Central memory CD8-positive, alpha-beta T cell (primary cell): ENCODE measurements at regions not wholly inside any gene's neighbourhood (a gene's known extent, or its start where the extent isn't known, plus 50 kb on each side); places are given as distances from the start of the nearest gene placed in this dataset.
"Not testable (repeated sequence)": the region's sequence is repeated elsewhere in the genome, so short reads cannot be mapped to it uniquely, and the experiment has no call there.

Source experiments
- ATAC-seq: fragments of 150-1000 bp; cut with Tn5 transposase; replicated peaks from 2 replicates; pipeline ENCODE4 v1.10.0; 2022; ENCODE audit warnings: mild to moderate bottlenecking, moderate FRiP score, moderate number of reproducible peaks; ENCODE audit not compliant: poor library complexity, severe bottlenecking; ENCODE audit errors: extremely low read depth
- DNase-seq, 2 donors: peaks; one replicate each; pipeline ENCODE4 v3.0.0; 2021; ENCODE audit warnings: low spot score in 2 of 2
- H3K27ac Mint-ChIP-seq: one replicate; pipeline ENCODE4 v1.8.0; 2022; ENCODE audit warnings: low read depth, mild to moderate bottlenecking, moderate library complexity, mixed read lengths
- H3K27me3 Mint-ChIP-seq: one replicate; pipeline ENCODE4 v1.8.0; 2022; ENCODE audit warnings: mixed read lengths
- H3K36me3 Mint-ChIP-seq: one replicate; pipeline ENCODE4 v1.8.0; 2022; ENCODE audit warnings: mild to moderate bottlenecking, moderate library complexity, mixed read lengths; ENCODE audit not compliant: insufficient read depth
- H3K4me1 Mint-ChIP-seq: one replicate; pipeline ENCODE4 v1.8.0; 2022; ENCODE audit warnings: mixed read lengths
- H3K4me3 Mint-ChIP-seq: one replicate; pipeline ENCODE4 v1.8.0; 2022; ENCODE audit warnings: mild to moderate bottlenecking, moderate library complexity, mixed read lengths
- H3K9me3 Mint-ChIP-seq: one replicate; pipeline ENCODE4 v1.8.0; 2022; ENCODE audit warnings: mixed read lengths

DNA sequence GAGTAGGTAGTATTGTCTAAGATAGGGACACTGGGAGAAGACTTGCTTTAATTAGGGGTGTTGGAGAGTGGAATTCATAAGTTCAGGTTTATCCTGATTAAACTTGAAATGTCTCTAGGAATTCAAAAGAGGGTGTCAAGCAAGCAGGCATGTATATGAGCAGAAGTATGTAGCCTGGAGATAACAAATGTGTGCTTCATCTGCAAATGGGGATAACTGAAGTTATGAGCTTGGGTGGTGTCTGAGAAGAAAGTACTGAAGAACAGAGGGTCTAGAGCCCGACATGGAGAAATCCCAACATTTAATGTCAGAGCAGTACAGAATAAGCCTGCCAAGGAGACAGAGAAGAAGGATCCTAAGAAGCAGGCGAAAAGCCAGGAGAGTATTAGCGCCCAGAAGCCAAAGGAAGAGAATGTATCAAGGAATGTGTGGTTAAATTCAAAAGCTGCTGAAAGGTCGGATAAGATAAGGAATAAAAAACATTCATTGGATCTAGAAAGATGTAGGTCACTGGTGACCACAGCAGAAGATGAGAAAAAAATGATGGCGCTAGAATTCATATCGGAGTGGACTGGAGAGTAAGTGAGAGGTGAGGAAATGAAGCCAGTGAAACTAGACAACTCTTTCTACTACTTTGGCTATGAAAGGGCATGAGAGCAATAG is 401.5 kb upstream of the PIK3R1 start:
- no peak overlapping the region for H3K4me3 Mint-ChIP-seq
- peaks cover 3% of the 10 kb centered on the region for H3K9me3 Mint-ChIP-seq
- DNase-seq (no peak), ATAC-seq (no peak)
- peaks cover 23% of the 10 kb centered on the region for H3K27me3 Mint-ChIP-seq
- H3K36me3 Mint-ChIP-seq: no peaks in the 10 kb centered on the region
- H3K27ac Mint-ChIP-seq: no peak overlapping the region
- H3K4me1 Mint-ChIP-seq: peaks cover 12% of the 10 kb centered on the region

DNA sequence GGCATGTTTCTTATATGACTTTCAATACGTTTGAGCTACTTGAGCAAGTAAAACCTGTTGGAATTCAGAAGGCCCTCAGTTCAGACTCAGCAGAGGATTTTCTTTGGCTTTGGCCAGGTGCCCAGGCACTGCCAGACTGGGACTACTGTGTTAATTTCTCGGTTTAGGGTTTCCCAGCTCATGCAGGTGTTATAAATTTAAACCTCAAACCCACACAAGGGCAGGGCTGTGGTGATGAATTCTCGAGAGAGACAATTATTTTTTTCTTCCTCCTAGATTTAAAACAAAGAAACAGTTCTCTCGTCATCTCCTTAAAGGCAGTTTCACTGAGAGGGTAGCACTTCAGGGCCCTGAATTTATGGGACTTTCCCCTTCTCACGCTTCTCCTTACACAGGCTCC is 406.0 kb upstream of the PIK3R1 start:
- ATAC-seq: peak; percentile 54
- Mint-ChIP-seq H3K9me3 (no peaks in the 10 kb centered on the region), H3K4me3 (no peak overlapping the region), H3K4me1 (peaks cover 23% of the 10 kb centered on the region), H3K36me3 (no peaks in the 10 kb centered on the region), H3K27ac (peak overlapping the region; percentile 36), H3K27me3 (peaks cover 23% of the 10 kb centered on the region)
- no peak for DNase-seq

GRCh38 chr5:67808340-67808739 is 407.2 kb upstream of the PIK3R1 start:
- Mint-ChIP-seq H3K27ac (no peak overlapping the region), H3K27me3 (peaks cover 15% of the 10 kb centered on the region), H3K4me1 (peaks cover 23% of the 10 kb centered on the region), H3K36me3 (no peaks in the 10 kb centered on the region), H3K9me3 (no peaks in the 10 kb centered on the region), H3K4me3 (no peak overlapping the region)
- DNase-seq: no peak
- no peak for ATAC-seq

GRCh38 chr5:67807439-67807888 is 408.1 kb upstream of the PIK3R1 start:
- H3K4me3 Mint-ChIP-seq: no peak overlapping the region
- peaks cover 8% of the 10 kb centered on the region for H3K27me3 Mint-ChIP-seq
- DNase-seq (no peak), ATAC-seq (no peak)
- no peaks in the 10 kb centered on the region for H3K36me3 Mint-ChIP-seq
- H3K9me3 Mint-ChIP-seq: no peaks in the 10 kb centered on the region
- peaks cover 28% of the 10 kb centered on the region for H3K4me1 Mint-ChIP-seq
- no peak overlapping the region for H3K27ac Mint-ChIP-seq

DNA sequence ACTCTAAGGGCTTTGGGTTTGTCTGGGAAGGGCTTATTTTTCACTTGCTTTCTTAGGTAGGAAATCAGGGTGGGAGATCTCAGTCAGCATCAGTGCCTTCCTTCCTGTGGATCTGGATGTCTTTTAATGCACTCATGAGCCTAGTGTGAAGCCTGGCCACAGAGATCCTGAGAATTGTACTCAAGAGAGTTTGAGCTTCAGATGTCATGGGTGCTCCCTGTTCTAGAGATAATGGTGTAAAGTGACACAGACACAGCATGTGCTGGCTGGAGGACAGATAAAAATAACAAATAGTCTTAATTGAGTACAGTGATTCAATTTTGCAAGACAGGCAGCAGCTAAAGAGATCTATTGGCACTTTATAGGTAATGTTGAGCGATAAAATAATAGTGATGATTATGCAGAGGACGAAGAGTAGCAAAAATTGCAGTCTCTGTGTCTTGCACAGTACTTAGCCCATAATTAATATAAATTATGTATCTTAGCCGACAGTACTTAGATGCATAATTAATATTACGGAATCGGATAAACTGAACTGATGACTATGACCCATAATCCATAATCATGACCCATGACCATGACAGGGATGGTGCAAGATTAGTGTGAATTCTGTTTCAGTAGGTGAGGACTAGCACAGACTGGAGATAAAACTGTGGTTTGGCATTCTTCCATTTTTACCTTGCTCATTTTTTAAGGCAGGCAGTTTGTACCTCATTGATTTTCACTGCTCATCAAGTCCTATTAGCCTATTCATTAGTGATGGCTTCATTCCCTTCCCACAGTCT is 408.7 kb upstream of the PIK3R1 start:
- peaks cover 28% of the 10 kb centered on the region for H3K4me1 Mint-ChIP-seq
- H3K4me3 Mint-ChIP-seq: no peak overlapping the region

DNA sequence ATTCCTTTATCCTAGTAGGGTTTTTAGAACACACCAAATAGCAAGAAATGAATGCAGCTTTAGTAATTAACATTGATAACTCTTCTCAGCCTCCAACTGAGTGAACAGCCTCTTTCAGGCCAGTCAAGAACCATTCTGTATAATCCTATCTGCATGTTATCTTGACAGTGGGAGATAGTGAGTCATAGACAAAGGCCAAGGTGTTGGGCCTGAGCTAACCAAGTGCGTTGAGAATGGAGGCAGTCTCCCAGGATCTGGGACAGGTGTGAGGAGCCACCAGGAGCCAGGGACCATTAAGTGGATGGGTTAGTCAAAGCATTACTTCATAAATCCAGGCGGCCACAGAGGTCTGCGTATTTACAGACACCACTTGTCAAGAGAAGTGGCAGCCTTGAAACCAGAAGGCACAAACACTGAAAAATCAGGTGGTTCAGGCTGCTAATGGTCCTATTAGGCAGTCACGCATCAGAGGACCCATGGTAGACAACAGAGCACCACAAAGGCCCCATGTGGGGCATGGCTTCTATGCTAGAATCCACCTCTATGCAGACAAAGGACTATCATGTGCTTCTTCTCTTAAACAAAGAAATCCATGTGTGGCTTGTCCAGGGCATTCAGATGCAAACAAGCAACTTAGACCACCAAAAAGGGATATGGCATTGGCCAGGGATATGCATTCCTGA is 409.7 kb upstream of the PIK3R1 start:
- Mint-ChIP-seq H3K4me1 (peaks cover 28% of the 10 kb centered on the region), H3K9me3 (no peaks in the 10 kb centered on the region), H3K27me3 (no peaks in the 10 kb centered on the region), H3K4me3 (no peak overlapping the region), H3K36me3 (no peaks in the 10 kb centered on the region), H3K27ac (no peak overlapping the region)
- DNase-seq (no peak), ATAC-seq (no peak)

More for the DNA sequence above, 408.7 kb upstream of the PIK3R1 start:
- no peaks in the 10 kb centered on the region for H3K9me3 Mint-ChIP-seq
- H3K36me3 Mint-ChIP-seq: no peaks in the 10 kb centered on the region
- peaks cover 2% of the 10 kb centered on the region for H3K27me3 Mint-ChIP-seq
- ATAC-seq (no peak), DNase-seq (no peak)
- H3K27ac Mint-ChIP-seq: no peak overlapping the region

- H3K36me3 Mint-ChIP-seq: no peaks in the 10 kb centered on the region
- ATAC-seq (no peak), DNase-seq (no peak)
- H3K4me1 Mint-ChIP-seq: peaks cover 12% of the 10 kb centered on the region
- H3K9me3 Mint-ChIP-seq: no peaks in the 10 kb centered on the region
- H3K27me3 Mint-ChIP-seq: no peaks in the 10 kb centered on the region
- H3K27ac Mint-ChIP-seq: no peak overlapping the region
- no peak overlapping the region for H3K4me3 Mint-ChIP-seq
Observed at GRCh38 chr5:67802766-67803165, 412.8 kb upstream of the PIK3R1 start.

GRCh38 chr5:67799732-67800234 is 415.8 kb upstream of the PIK3R1 start:
- Mint-ChIP-seq H3K36me3 (no peaks in the 10 kb centered on the region), H3K9me3 (no peaks in the 10 kb centered on the region), H3K27ac (no peak overlapping the region), H3K4me3 (no peak overlapping the region), H3K27me3 (no peaks in the 10 kb centered on the region), H3K4me1 (peaks cover 5% of the 10 kb centered on the region)
- no peak for DNase-seq
- ATAC-seq: no peak

- ATAC-seq, DNase-seq, H3K4me1 Mint-ChIP-seq, H3K27ac Mint-ChIP-seq, H3K27me3 Mint-ChIP-seq, H3K36me3 Mint-ChIP-seq, H3K4me3 Mint-ChIP-seq, H3K9me3 Mint-ChIP-seq: not testable (repeated sequence)
Observed at GRCh38 chr5:67798470-67798869, 417.1 kb upstream of the PIK3R1 start.

- no peaks in the 10 kb centered on the region for H3K9me3 Mint-ChIP-seq
- ATAC-seq: no peak
- H3K36me3 Mint-ChIP-seq: no peaks in the 10 kb centered on the region
- DNase-seq: no peak
- H3K4me3 Mint-ChIP-seq: no peak overlapping the region
- no peaks in the 10 kb centered on the region for H3K4me1 Mint-ChIP-seq
- H3K27ac Mint-ChIP-seq: no peak overlapping the region
- no peaks in the 10 kb centered on the region for H3K27me3 Mint-ChIP-seq
Observed at GRCh38 chr5:67795781-67796477, 419.6 kb upstream of the PIK3R1 start.

DNA sequence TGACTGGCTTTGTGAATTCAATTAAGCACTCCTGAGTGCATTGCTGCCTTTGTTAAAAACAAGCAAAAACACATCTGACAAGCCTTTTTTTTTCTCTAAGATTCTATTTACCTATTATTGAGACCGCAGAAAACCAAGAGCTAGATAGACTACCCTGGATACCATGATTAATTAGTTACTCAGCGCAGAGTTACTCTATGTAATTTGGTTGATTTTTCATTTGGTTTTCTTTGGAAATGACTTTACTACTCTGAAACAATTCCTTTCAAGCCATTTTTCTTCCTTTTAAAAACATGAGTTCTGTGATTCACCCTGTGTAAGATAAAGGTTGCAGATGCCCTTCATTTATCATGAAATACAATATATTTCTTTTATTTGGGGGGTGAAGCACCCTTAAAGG is 421.6 kb upstream of the PIK3R1 start:
- ATAC-seq: no peak
- H3K9me3 Mint-ChIP-seq: no peaks in the 10 kb centered on the region

GRCh38 chr5:67793418-67793817 is 422.1 kb upstream of the PIK3R1 start:
- Mint-ChIP-seq H3K27ac (no peak overlapping the region), H3K4me3 (no peak overlapping the region), H3K9me3 (no peaks in the 10 kb centered on the region), H3K36me3 (no peaks in the 10 kb centered on the region), H3K4me1 (no peaks in the 10 kb centered on the region), H3K27me3 (no peaks in the 10 kb centered on the region)
- DNase-seq (no peak), ATAC-seq (no peak)

More for the DNA sequence above, 421.6 kb upstream of the PIK3R1 start:
- no peak overlapping the region for H3K4me3 Mint-ChIP-seq
- DNase-seq: no peak
- H3K36me3 Mint-ChIP-seq: no peaks in the 10 kb centered on the region
- H3K4me1 Mint-ChIP-seq: no peaks in the 10 kb centered on the region
- no peaks in the 10 kb centered on the region for H3K27me3 Mint-ChIP-seq
- no peak overlapping the region for H3K27ac Mint-ChIP-seq
